22Rv1 (cell line): ENCODE measurements at regions not wholly inside any gene's neighbourhood (a gene's known extent, or its start where the extent isn't known, plus 50 kb on each side); places are given as distances from the start of the nearest gene placed in this dataset.
"Not testable (repeated sequence)": the region's sequence is repeated elsewhere in the genome, so short reads cannot be mapped to it uniquely, and the experiment has no call there.

Source experiments
- ZFX ChIP-seq: fragments of 450-650 bp; IDR thresholded peaks from 2 replicates; pipeline ENCODE4 v1.6.1; 2017; ENCODE audit warnings: antibody characterized with exemption, borderline replicate concordance
- TF ChIP-seq, protein P1 (sequence below): fragments of 450-650 bp; IDR thresholded peaks from 2 replicates; pipeline ENCODE4 v1.5.1; 2017; ENCODE audit warnings: mild to moderate bottlenecking

DNA sequence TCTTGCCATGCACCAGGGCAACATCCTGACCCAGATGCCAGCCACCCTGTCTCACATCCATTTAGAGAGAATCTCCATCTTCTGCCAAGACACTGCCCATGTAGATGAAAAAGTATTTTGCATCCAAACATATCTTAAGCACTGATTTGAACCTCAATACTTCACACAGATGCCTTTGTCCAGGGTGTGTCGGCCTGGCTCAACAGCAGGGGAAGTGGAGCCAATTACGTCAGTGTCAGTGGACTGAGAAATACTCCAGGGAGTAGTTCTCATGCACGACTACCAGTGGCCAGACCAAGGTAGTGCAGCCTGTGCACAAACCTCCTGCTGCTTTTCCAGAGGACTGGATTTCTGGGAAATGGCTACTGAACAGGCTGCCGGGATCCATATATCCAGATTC, 4840.7 kb upstream of the OR11H1 start:
- TF ChIP-seq, protein P1, sequence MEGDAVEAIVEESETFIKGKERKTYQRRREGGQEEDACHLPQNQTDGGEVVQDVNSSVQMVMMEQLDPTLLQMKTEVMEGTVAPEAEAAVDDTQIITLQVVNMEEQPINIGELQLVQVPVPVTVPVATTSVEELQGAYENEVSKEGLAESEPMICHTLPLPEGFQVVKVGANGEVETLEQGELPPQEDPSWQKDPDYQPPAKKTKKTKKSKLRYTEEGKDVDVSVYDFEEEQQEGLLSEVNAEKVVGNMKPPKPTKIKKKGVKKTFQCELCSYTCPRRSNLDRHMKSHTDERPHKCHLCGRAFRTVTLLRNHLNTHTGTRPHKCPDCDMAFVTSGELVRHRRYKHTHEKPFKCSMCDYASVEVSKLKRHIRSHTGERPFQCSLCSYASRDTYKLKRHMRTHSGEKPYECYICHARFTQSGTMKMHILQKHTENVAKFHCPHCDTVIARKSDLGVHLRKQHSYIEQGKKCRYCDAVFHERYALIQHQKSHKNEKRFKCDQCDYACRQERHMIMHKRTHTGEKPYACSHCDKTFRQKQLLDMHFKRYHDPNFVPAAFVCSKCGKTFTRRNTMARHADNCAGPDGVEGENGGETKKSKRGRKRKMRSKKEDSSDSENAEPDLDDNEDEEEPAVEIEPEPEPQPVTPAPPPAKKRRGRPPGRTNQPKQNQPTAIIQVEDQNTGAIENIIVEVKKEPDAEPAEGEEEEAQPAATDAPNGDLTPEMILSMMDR: peak; percentile 40
- TF ChIP-seq ZFX: not testable (repeated sequence)
